ENCODE measurements at regions not wholly inside any gene's neighbourhood (a gene's known extent, or its start where the extent isn't known, plus 50 kb on each side); places are given as distances from the start of the nearest gene placed in this dataset.

DNA sequence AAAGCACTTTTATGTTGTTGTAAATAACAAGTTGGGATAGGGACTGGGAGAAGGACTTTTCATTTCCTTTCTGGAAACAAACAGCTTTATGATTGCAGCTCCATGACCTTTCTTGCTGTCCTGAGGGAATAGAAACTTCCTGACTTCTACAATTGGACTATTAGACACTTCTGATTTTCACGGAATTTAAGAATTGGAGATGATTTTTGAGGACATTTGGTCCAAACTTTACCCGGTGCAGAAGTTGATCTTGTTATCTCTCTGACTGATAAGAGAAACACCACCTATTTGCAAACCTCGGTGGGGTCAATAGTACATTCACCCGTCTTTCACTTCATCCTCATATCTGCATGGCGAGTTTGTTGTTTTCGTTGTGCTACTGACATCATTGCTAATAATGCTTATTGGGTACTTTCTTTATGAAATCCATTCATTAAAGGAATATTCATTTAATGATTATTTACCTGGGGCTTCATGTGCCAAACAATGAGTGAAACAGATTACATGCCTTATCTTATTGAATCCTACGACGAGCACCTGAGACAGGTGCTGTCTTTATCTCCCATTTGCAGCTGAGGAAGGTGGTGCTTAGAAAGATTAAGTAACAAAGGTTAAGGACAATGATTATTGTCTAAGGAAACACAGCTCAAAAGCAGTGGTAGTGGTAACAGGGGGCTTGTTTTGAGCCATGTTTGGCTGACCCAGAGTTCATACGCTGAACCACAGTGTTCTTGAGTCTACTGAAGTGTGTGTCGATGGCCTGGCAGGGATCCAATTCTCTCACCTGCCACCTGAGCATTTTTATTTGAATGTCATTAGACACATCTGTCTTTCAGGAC lies 176.9 kb upstream of the FAM20A start:
- H3K36me3 ChIP-seq, result no peaks in the 10 kb centered on the region
- H3K27ac ChIP-seq, result peak overlapping the region; percentile 46 to 54
- DNase-seq (ENCODE audit: low spot score), result no peak
- TF ChIP-seq, protein P1, sequence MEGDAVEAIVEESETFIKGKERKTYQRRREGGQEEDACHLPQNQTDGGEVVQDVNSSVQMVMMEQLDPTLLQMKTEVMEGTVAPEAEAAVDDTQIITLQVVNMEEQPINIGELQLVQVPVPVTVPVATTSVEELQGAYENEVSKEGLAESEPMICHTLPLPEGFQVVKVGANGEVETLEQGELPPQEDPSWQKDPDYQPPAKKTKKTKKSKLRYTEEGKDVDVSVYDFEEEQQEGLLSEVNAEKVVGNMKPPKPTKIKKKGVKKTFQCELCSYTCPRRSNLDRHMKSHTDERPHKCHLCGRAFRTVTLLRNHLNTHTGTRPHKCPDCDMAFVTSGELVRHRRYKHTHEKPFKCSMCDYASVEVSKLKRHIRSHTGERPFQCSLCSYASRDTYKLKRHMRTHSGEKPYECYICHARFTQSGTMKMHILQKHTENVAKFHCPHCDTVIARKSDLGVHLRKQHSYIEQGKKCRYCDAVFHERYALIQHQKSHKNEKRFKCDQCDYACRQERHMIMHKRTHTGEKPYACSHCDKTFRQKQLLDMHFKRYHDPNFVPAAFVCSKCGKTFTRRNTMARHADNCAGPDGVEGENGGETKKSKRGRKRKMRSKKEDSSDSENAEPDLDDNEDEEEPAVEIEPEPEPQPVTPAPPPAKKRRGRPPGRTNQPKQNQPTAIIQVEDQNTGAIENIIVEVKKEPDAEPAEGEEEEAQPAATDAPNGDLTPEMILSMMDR (IDR thresholded peaks at IDR 0.05), result no peak
- peaks cover 0 to 3% of the 10 kb centered on the region in 2 donors for H3K9me3 ChIP-seq
- no peak overlapping the region for H3K4me3 ChIP-seq
- H3K4me1 ChIP-seq, result peaks cover 0 to 34% of the 10 kb centered on the region in 2 donors
- H3K27me3 ChIP-seq, result no peaks in the 10 kb centered on the region

DNA sequence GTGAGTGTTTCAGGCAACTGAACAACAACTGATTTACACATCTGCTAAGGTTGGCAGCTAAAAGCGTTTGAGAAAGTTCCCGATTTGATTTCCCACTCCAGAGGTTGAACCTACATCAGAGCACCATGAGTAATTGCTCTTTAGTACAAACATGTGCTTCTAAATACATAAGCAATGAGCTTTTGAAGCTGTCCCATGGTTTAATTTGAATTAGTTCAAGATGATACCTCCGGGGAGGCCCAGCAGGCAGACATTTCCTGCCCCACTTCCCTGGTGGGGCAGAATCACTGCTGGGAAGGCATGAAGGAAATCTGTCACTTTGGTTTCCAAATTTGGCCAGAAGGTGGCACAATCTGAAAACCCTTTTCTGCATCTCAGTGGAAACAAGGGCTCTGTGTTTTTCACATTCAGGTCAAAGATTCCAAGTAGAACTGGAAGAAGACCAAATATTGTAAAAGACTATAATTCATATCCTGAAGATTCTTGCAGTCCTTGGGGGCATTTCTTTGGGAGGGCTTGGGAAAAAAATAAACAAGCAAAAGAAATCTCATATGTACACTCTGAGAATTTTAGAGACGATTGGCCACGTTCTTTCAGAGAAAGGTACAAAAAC lies 176.2 kb upstream of the FAM20A start:
- Histone ChIP-seq H3K9me3 (no peaks in the 10 kb centered on the region), H3K27me3 (no peaks in the 10 kb centered on the region), H3K4me1 (peaks cover 0 to 38% of the 10 kb centered on the region in 2 donors), H3K4me3 (no peak overlapping the region), H3K27ac (peak overlapping the region; percentile 46 to 54), H3K36me3 (no peaks in the 10 kb centered on the region)
- TF ChIP-seq, protein P1 (IDR thresholded peaks at IDR 0.05), result peak; percentile 45 to 79
- peak; percentile 85 for DNase-seq (ENCODE audit: low spot score)

DNA sequence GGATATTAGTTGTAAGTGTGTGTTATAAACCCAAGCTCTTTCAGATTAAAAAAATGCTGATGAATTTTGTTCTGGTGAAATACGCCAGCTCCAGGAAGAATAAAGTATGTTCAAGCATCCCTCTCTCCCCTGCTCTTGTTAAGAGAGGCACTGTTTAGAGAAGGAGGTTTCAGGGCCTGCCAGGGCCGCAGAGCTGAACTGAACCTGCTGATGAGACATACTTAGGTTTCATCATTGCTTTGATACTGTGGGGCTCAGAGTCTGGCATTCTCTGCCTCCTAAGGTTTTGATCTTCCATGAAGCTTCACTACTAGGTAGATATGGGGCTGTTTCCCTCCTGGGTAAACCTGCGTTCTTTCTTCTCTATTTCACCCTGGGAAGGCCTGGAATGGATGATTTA lies 175.3 kb upstream of the FAM20A start:
- TF ChIP-seq, protein P1 (IDR thresholded peaks at IDR 0.05), result no peak
- H3K27ac ChIP-seq, result peak overlapping the region; percentile 46 to 54
- no peak for DNase-seq (ENCODE audit: low spot score)

GRCh38 chr17:68775969-68776368 lies 174.8 kb upstream of the FAM20A start:
- no peaks in the 10 kb centered on the region for H3K27me3 ChIP-seq
- peak overlapping the region; percentile 46 to 54 for H3K27ac ChIP-seq
- no peak for DNase-seq (ENCODE audit: low spot score)
- no peaks in the 10 kb centered on the region for H3K9me3 ChIP-seq
- TF ChIP-seq, protein P1 (IDR thresholded peaks at IDR 0.05), result no peak
- H3K36me3 ChIP-seq, result no peaks in the 10 kb centered on the region
- H3K4me1 ChIP-seq, result peaks cover 0 to 41% of the 10 kb centered on the region in 2 donors
- no peak overlapping the region for H3K4me3 ChIP-seq

More for the DNA sequence above, 175.3 kb upstream of the FAM20A start:
- no peaks in the 10 kb centered on the region for H3K36me3 ChIP-seq
- H3K4me1 ChIP-seq, result peaks cover 0 to 41% of the 10 kb centered on the region in 2 donors
- H3K4me3 ChIP-seq, result no peak overlapping the region
- H3K27me3 ChIP-seq, result no peaks in the 10 kb centered on the region
- no peaks in the 10 kb centered on the region for H3K9me3 ChIP-seq

DNA sequence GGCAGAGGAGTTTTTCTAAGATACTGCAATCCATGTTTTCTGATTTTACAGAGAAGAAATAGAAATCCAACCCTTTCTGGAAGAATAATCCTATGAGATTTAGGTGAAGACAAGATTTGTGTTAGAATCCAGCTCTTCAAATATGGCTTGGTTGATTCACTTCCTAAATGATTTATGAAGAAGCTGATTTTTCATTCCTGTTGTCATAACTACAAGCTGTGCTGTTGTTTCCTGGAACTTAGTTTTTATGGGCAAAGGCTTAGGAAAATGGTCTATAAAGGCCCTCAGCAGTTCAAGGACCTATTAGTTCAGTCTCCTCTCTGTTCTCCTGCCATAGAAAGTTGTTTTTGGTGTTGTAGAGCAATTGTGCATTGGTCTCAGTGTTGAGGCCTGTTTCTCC lies 174.2 kb upstream of the FAM20A start:
- H3K36me3 ChIP-seq, result no peaks in the 10 kb centered on the region
- TF ChIP-seq, protein P1 (IDR thresholded peaks at IDR 0.05), result no peak
- no peaks in the 10 kb centered on the region for H3K27me3 ChIP-seq
- DNase-seq (ENCODE audit: low spot score), result no peak
- H3K27ac ChIP-seq, result peak overlapping the region; percentile 46 to 54
- H3K4me3 ChIP-seq, result no peak overlapping the region
- H3K4me1 ChIP-seq, result peaks cover 0 to 41% of the 10 kb centered on the region in 2 donors
- H3K9me3 ChIP-seq, result no peaks in the 10 kb centered on the region

Data from right atrium auricular region (tissue), 2 donors.